ENCODE measurements at regions not wholly inside any gene's neighbourhood (a gene's known extent, or its start where the extent isn't known, plus 50 kb on each side); places are given as distances from the start of the nearest gene placed in this dataset.

DNA sequence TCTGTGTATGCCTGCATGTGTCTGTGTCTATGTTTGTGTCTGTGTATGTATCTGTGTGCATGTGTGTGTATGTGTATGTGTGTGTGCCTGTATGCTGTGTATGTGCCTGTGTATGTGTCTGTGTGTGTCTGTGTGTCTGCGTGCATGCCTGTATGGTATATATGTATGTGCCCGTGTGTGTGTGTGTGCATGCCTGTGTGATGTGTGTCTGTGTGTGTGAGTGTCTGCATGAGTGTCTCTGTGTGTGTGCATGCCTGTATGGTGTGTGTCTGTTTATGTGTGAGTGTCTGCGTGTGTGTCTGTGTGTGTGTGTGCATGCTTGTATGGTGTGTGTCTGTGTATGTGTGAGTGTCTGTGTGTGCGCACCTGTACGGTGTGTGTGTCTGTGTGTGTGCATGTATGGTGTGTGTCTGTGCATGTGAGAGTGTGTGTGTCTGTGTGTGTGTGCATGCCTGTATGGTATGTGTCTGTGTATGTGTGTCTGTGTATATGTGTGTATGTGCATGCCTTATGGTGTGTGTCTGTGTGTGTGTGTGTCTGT, 137.1 kb upstream of the IRX2 start:
- DNase-seq (ENCODE audit: low read depth, low spot score) = no peak
- no peak overlapping the region for H3K4me3 ChIP-seq (ENCODE audit: low read depth, low read length)
- TF ChIP-seq, protein P1, sequence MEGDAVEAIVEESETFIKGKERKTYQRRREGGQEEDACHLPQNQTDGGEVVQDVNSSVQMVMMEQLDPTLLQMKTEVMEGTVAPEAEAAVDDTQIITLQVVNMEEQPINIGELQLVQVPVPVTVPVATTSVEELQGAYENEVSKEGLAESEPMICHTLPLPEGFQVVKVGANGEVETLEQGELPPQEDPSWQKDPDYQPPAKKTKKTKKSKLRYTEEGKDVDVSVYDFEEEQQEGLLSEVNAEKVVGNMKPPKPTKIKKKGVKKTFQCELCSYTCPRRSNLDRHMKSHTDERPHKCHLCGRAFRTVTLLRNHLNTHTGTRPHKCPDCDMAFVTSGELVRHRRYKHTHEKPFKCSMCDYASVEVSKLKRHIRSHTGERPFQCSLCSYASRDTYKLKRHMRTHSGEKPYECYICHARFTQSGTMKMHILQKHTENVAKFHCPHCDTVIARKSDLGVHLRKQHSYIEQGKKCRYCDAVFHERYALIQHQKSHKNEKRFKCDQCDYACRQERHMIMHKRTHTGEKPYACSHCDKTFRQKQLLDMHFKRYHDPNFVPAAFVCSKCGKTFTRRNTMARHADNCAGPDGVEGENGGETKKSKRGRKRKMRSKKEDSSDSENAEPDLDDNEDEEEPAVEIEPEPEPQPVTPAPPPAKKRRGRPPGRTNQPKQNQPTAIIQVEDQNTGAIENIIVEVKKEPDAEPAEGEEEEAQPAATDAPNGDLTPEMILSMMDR (IDR thresholded peaks at IDR 0.05; ENCODE audit: low read depth, low read length) = no peak
- in situ Hi-C loops (cut with HindIII; ENCODE audit: low sequenced_read_pairs) = no loop called here

DNA sequence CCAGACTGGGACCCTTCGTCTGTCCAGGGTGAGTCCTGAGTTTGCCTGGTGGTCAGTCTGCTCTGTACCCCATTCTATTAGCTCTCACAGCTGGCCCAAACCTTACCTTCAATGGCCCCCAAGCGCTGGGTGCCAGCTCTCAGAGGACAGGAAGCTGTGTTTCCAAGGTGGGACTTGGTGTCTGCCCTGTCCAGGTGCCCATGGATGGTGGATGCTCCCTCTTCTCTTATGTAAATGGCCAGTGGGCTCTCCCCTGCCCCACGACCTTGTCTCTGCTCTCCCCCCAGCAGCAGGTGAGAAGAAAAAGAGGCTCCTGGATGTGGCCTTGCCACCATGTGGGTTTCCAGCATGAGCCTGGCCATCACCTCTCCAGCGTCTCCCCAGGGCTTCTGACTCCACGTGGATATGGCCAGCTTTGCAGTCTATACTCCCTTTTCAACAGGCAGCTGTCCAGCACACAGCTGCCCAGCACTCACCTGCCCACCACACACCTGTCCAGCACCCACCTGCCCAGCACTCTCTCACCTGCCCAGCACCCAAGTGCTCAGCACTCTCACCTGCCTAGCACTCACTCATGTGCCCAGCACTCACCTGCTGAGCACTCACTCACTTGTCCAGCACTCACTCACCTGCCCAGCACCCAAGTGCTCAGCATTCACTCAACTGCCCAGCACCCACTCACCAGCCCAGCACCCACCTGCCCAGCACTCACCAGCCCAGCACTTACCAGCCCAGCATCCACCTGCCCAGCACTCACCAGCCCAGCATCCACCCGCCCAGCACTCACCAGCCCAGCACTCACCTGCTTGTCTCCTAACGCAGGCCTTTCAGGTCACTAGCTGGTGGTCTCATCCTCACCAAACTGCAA, 136.2 kb upstream of the IRX2 start:
- TF ChIP-seq, protein P1 (IDR thresholded peaks at IDR 0.05; ENCODE audit: low read depth, low read length) = no peak
- in situ Hi-C loops (cut with HindIII; ENCODE audit: low sequenced_read_pairs) = no loop called here
- no peak for DNase-seq (ENCODE audit: low read depth, low spot score)
- H3K4me3 ChIP-seq (ENCODE audit: low read depth, low read length) = no peak overlapping the region

DNA sequence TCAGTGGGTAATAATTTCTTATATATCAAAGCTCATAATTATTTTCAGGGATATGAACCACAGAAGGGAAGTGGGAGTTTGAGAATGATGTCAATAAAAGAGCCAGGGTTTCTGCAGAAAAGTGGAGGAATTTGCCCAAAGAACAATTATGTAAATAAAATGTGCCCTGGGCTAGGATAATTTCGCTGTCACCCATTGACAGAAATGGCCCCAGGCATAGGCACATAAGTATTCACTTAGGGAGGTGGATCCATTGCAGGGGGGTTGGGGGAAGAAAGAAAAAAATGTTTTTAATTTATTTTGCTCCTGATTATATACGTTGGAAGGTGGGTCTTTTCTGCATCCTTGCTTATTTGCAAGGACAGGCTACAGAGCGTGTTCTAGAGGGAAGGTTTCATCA, 135.1 kb upstream of the IRX2 start:
- in situ Hi-C loops (cut with HindIII; ENCODE audit: low sequenced_read_pairs) = no loop called here
- H3K4me3 ChIP-seq (ENCODE audit: low read depth, low read length) = no peak overlapping the region
- TF ChIP-seq, protein P1 (IDR thresholded peaks at IDR 0.05; ENCODE audit: low read depth, low read length) = no peak
- DNase-seq (ENCODE audit: low read depth, low spot score) = no peak

DNA sequence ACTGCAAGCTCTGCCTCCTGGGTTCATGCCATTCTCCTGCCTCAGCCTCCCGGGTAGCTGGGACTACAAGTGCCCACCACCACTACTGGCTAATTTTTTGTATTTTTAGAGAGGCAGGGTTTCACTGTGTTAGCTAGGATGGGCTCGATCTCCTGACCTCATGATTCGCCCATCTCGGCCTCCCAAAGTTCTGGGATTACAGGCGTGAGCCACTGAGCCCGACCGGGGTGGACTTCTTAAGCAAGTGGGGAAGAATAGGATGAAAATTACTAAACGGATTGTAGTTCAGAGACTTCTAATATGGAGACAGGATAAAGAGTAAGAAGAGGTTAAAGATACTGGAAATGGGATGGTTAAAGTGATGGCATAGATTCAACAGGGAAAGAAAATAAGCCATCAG, 132.3 kb upstream of the IRX2 start:
- in situ Hi-C loops (cut with HindIII; ENCODE audit: low sequenced_read_pairs) = no loop called here
- TF ChIP-seq, protein P1 (IDR thresholded peaks at IDR 0.05; ENCODE audit: low read depth, low read length) = no peak
- H3K4me3 ChIP-seq (ENCODE audit: low read depth, low read length) = no peak overlapping the region
- DNase-seq (ENCODE audit: low read depth, low spot score) = no peak

DNA sequence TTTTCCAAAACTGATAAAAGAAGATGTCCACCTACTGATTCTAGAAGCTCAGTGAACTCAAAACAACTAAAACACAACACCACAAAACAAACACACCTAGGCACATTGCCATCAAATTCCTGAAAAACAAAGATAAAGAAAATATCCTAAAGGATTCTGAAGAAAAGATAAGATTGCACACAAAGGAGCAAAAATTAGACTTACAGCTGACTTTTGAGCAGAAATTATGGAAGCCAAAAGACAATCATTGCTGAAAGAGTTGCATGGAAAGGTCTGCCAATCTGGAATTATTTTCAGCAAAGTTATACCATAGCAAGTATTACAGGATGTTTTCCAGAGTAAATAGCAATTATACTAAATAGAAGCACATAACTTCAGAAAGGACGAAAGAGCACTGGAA, 128.2 kb upstream of the IRX2 start:
- in situ Hi-C loops (cut with HindIII; ENCODE audit: low sequenced_read_pairs) = no loop called here
- no peak for DNase-seq (ENCODE audit: low read depth, low spot score)
- TF ChIP-seq, protein P1 (IDR thresholded peaks at IDR 0.05; ENCODE audit: low read depth, low read length) = no peak
- H3K4me3 ChIP-seq (ENCODE audit: low read depth, low read length) = no peak overlapping the region

DNA sequence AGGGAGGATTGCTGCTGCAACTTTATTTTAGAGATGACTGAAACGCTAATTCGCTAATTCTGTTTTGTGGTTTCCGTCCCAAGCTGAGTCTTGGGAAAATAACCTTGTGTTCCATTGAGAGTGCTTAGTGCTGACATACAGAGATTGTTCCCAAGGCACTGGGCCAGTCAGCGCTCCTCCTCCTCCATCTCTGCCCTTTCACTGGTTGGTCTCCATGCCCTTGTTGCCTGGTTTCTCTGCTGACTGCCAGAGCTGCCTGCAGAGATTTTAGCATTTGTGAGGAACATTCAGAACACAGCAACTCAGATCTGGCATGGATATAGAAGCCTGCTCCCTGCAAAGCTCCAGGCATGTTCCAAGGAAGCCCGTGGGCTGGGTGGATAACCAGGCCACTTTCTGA, 126.0 kb upstream of the IRX2 start:
- TF ChIP-seq, protein P1 (IDR thresholded peaks at IDR 0.05; ENCODE audit: low read depth, low read length) = no peak
- H3K4me3 ChIP-seq (ENCODE audit: low read depth, low read length) = no peak overlapping the region
- no peak for DNase-seq (ENCODE audit: low read depth, low spot score)
- in situ Hi-C loops (cut with HindIII; ENCODE audit: low sequenced_read_pairs) = no loop called here

All from astrocyte of the spinal cord (primary cell).